ENCODE measurements at regions not wholly inside any gene's neighbourhood (a gene's known extent, or its start where the extent isn't known, plus 50 kb on each side); places are given as distances from the start of the nearest gene placed in this dataset.

- FAIRE-seq (no peak), DNase-seq (ENCODE audit: low read depth in 1 of 2, low spot score in 2 of 2) (no peak)
- Histone ChIP-seq H2AFZ (ENCODE audit: low read length) (no peak overlapping the region), H3K56ac (replicated peaks; ENCODE audit: insufficient read length, low read depth, low read length) (no peak overlapping the region), H2AK5ac (ENCODE audit: low read depth, low read length) (no peak overlapping the region), H4K5ac (ENCODE audit: insufficient read length, low read depth, low read length) (no peak overlapping the region), H3K27me3 (replicated peaks in 1 of 4; ENCODE audit: control insufficient read depth in 3 of 4, extremely low read depth in 1 of 4, insufficient read depth in 3 of 4, low read length in 3 of 4) (no peaks in the 10 kb centered on the region), H2BK120ac (replicated peaks; ENCODE audit: low read depth, low read length) (no peak overlapping the region), H3K23me2 (ENCODE audit: low read depth, low read length) (no peaks in the 10 kb centered on the region), H3K27ac (ENCODE audit: low read depth, low read length) (no peak overlapping the region), H3K4me3 (ENCODE audit: extremely low read depth in 1 of 4, insufficient read depth in 2 of 4, low read depth in 3 of 4, low read length in 4 of 4) (no peak overlapping the region), H4K91ac (replicated peaks; ENCODE audit: insufficient read length, low read length) (no peak overlapping the region), H2BK15ac (ENCODE audit: low read length) (no peak overlapping the region), H3K36me3 (ENCODE audit: control insufficient read depth in 2 of 4, insufficient read depth in 4 of 4, low read length in 3 of 4) (no peaks in the 10 kb centered on the region), H2BK20ac (ENCODE audit: low read length) (no peak overlapping the region), H3K4me1 (replicated peaks in 1 of 4; ENCODE audit: control insufficient read depth in 3 of 4, insufficient read depth in 4 of 4, low read length in 3 of 4) (no peaks in the 10 kb centered on the region), H3K79me1 (ENCODE audit: low read depth, low read length) (no peaks in the 10 kb centered on the region), H3K23ac (ENCODE audit: insufficient read length) (no peak overlapping the region), H3K4me2 (ENCODE audit: insufficient read depth in 1 of 2, low read depth in 2 of 2, low read length in 2 of 2) (no peak overlapping the region), H3K79me2 (ENCODE audit: control insufficient read depth in 1 of 2, insufficient read depth in 2 of 2, low read length in 2 of 2) (no peaks in the 10 kb centered on the region), H2BK5ac (ENCODE audit: low read depth, low read length) (no peak overlapping the region), H4K8ac (ENCODE audit: extremely low read depth, insufficient read depth, low read length) (no peak overlapping the region), H2BK12ac (ENCODE audit: low read depth, low read length) (no peak overlapping the region), H3K14ac (ENCODE audit: insufficient read length) (no peak overlapping the region), H3K9me3 (ENCODE audit: insufficient read depth in 2 of 2, low read depth in 1 of 2, low read length in 1 of 2) (no peaks in the 10 kb centered on the region; a peak in 1 of 4 replicates), H3K18ac (ENCODE audit: extremely low read depth, low read length) (no peak overlapping the region), H3K9ac (replicated peaks in 1 of 4; ENCODE audit: extremely low read depth in 1 of 4, low read depth in 3 of 4, low read length in 3 of 4) (no peak overlapping the region), H3K4ac (replicated peaks; ENCODE audit: insufficient read length, low read depth, low read length) (no peak overlapping the region), H4K20me1 (replicated peaks in 1 of 2; ENCODE audit: control insufficient read depth in 1 of 2, insufficient read depth in 2 of 2, low read length in 2 of 2) (no peaks in the 10 kb centered on the region)
- WGBS, 2 experiments (ENCODE audit: extremely low coverage in 1 of 2, insufficient coverage in 1 of 2, insufficient read length in 1 of 2, insufficient replicate concordance in 2 of 2, low coverage in 1 of 2, low lambda C conversion rate in 2 of 2, missing lambda C conversion rate in 1 of 2): 76% methylated on average over 2 of the region's 2 CpGs; no CpG with 5 or more reads in 1 of the 2 experiments
- ChIA-PET POLR2A (ENCODE audit: partially characterized antibody) (no interaction called here), CTCF (ENCODE audit: partially characterized antibody) (interaction anchor here (1.8 kb wide), 1 partner anchor 56 kb away, joined by 5 read pairs; no protein-coding TSS in a partner anchor)
- TF ChIP-seq CHD1 (IDR thresholded peaks at IDR 0.05; ENCODE audit: low read depth, low read length) (no peak), ATF3 (IDR thresholded peaks at IDR 0.05; ENCODE audit: insufficient read depth, low read depth, low read length) (no peak), SIRT6 (IDR thresholded peaks at IDR 0.05; ENCODE audit: low read length) (no peak), CBX8 (IDR thresholded peaks at IDR 0.05; ENCODE audit: borderline replicate concordance, low read depth, low read length) (no peak), EP300 (IDR thresholded peaks at IDR 0.05; ENCODE audit: borderline replicate concordance in 1 of 2, low read depth in 2 of 2, low read length in 2 of 2) (no peak), CHD2 (IDR thresholded peaks at IDR 0.05; ENCODE audit: low read length) (no peak), RXRA (IDR thresholded peaks at IDR 0.05; ENCODE audit: insufficient read depth, low read depth, low read length) (no peak), ASH2L (IDR thresholded peaks at IDR 0.05; ENCODE audit: low read length) (no peak), SP4 (IDR thresholded peaks at IDR 0.05; ENCODE audit: low read length) (no peak), SIX5 (IDR thresholded peaks at IDR 0.05; ENCODE audit: low read depth, low read length) (no peak), BACH1 (IDR thresholded peaks at IDR 0.05; ENCODE audit: low read length) (no peak), HDAC6 (IDR thresholded peaks at IDR 0.05; ENCODE audit: low read depth, low read length) (no peak), MAFK (IDR thresholded peaks at IDR 0.05; ENCODE audit: low read depth, low read length) (no peak)
These were observed 159.7 kb upstream of the GPR26 start for GRCh38 chr10:123506455-123506854.

All from H1 (cell line).